Progenitor cell of endocrine pancreas (in vitro differentiated cells): ENCODE measurements at regions not wholly inside any gene's neighbourhood (a gene's known extent, or its start where the extent isn't known, plus 50 kb on each side); places are given as distances from the start of the nearest gene placed in this dataset.
"Not testable (repeated sequence)": the region's sequence is repeated elsewhere in the genome, so short reads cannot be mapped to it uniquely, and the experiment has no call there.

Experiments
- DNase-seq: peaks from one replicate; pipeline ENCODE4 v3.0.0; 2021; ENCODE audit warnings: low spot score; ENCODE audit not compliant: unreplicated experiment
- H3K27ac Mint-ChIP-seq: 2 replicates; pipeline ENCODE4 v1.8.0; 2021; ENCODE audit warnings: mild to moderate bottlenecking, moderate library complexity, mixed read lengths
- H3K27me3 Mint-ChIP-seq: 2 replicates; pipeline ENCODE4 v1.8.0; 2021; ENCODE audit warnings: mixed read lengths
- H3K36me3 Mint-ChIP-seq: 2 replicates; pipeline ENCODE4 v1.8.0; 2022; ENCODE audit warnings: mixed read lengths; ENCODE audit not compliant: insufficient read depth
- H3K4me1 Mint-ChIP-seq: 2 replicates; pipeline ENCODE4 v1.8.0; 2021; ENCODE audit warnings: low read depth, mixed read lengths
- H3K4me3 Mint-ChIP-seq: 2 replicates; pipeline ENCODE4 v1.8.0; 2021; ENCODE audit warnings: low read depth, mild to moderate bottlenecking, moderate library complexity, mixed read lengths
- H3K9me3 Mint-ChIP-seq: 2 replicates; pipeline ENCODE4 v1.8.0; 2021; ENCODE audit warnings: low read depth, mixed read lengths
- CTCF ChIP-seq: fragments of 200-600 bp; sonication (generic); IDR thresholded peaks from one replicate; pipeline ENCODE4 v1.5.0; 2021; ENCODE audit warnings: antibody characterized with exemption, mild to moderate bottlenecking; ENCODE audit not compliant: unreplicated experiment

GRCh38 chr2:75915851-75916634 is 205.3 kb upstream of the GCFC2 start:
- Mint-ChIP-seq H3K4me3 (no peak overlapping the region), H3K27me3 (no peaks in the 10 kb centered on the region), H3K9me3 (peaks cover 2% of the 10 kb centered on the region), H3K36me3 (no peaks in the 10 kb centered on the region), H3K27ac (no peak overlapping the region), H3K4me1 (peaks cover 5% of the 10 kb centered on the region)
- TF ChIP-seq CTCF: no peak
- DNase-seq: no peak

- Mint-ChIP-seq H3K27me3 (no peaks in the 10 kb centered on the region), H3K9me3 (no peaks in the 10 kb centered on the region), H3K4me1 (peaks cover 17% of the 10 kb centered on the region), H3K27ac (no peak overlapping the region), H3K36me3 (peaks cover 1% of the 10 kb centered on the region), H3K4me3 (no peak overlapping the region)
- peak; percentile 79 for TF ChIP-seq CTCF
- DNase-seq: peak; percentile 23
These were observed 186.2 kb upstream of the GCFC2 start for GRCh38 chr2:75896779-75897366.

GRCh38 chr2:75894170-75894569 is 183.5 kb upstream of the GCFC2 start:
- peaks cover 1% of the 10 kb centered on the region for H3K36me3 Mint-ChIP-seq

GRCh38 chr2:75892490-75892889 is 181.8 kb upstream of the GCFC2 start:
- H3K4me3 Mint-ChIP-seq: no peak overlapping the region
- TF ChIP-seq CTCF: no peak
- H3K27ac Mint-ChIP-seq: no peak overlapping the region
- H3K27me3 Mint-ChIP-seq: no peaks in the 10 kb centered on the region
- DNase-seq: no peak
- peaks cover 1% of the 10 kb centered on the region for H3K36me3 Mint-ChIP-seq
- peaks cover 3% of the 10 kb centered on the region for H3K9me3 Mint-ChIP-seq
- H3K4me1 Mint-ChIP-seq: peaks cover 17% of the 10 kb centered on the region

More at GRCh38 chr2:75894170-75894569, 183.5 kb upstream of the GCFC2 start:
- DNase-seq: no peak
- H3K4me1 Mint-ChIP-seq: peaks cover 17% of the 10 kb centered on the region
- peak overlapping the region; percentile 53 for H3K27ac Mint-ChIP-seq
- H3K4me3 Mint-ChIP-seq: no peak overlapping the region
- no peaks in the 10 kb centered on the region for H3K27me3 Mint-ChIP-seq
- TF ChIP-seq CTCF: no peak
- peaks cover 3% of the 10 kb centered on the region for H3K9me3 Mint-ChIP-seq

GRCh38 chr2:75882530-75882929 is 171.8 kb upstream of the GCFC2 start:
- TF ChIP-seq CTCF: no peak
- H3K9me3 Mint-ChIP-seq: peaks cover 3% of the 10 kb centered on the region
- H3K27me3 Mint-ChIP-seq: no peaks in the 10 kb centered on the region
- DNase-seq: no peak
- no peak overlapping the region for H3K4me3 Mint-ChIP-seq
- H3K36me3 Mint-ChIP-seq: no peaks in the 10 kb centered on the region
- no peaks in the 10 kb centered on the region for H3K4me1 Mint-ChIP-seq
- H3K27ac Mint-ChIP-seq: peak overlapping the region; percentile 30

GRCh38 chr2:75875606-75876005 is 164.9 kb upstream of the GCFC2 start:
- H3K27me3 Mint-ChIP-seq, H3K9me3 Mint-ChIP-seq, H3K4me3 Mint-ChIP-seq, H3K27ac Mint-ChIP-seq, H3K36me3 Mint-ChIP-seq, DNase-seq, H3K4me1 Mint-ChIP-seq: not testable (repeated sequence)

- H3K4me1 Mint-ChIP-seq, H3K4me3 Mint-ChIP-seq, H3K9me3 Mint-ChIP-seq, DNase-seq, H3K27ac Mint-ChIP-seq, H3K27me3 Mint-ChIP-seq, H3K36me3 Mint-ChIP-seq: not testable (repeated sequence)
These were observed 161.3 kb upstream of the GCFC2 start for GRCh38 chr2:75871762-75872614.
